Astrocyte of the cerebellum (primary cell): ENCODE measurements at regions not wholly inside any gene's neighbourhood (a gene's known extent, or its start where the extent isn't known, plus 50 kb on each side); places are given as distances from the start of the nearest gene placed in this dataset.
"Not testable (repeated sequence)": the region's sequence is repeated elsewhere in the genome, so short reads cannot be mapped to it uniquely, and the experiment has no call there.

Experiments used
- DNase-seq: peaks from one replicate; pipeline ENCODE4 v3.0.0-alpha.2; 2011; ENCODE audit warnings: low read depth
- H3K4me3 ChIP-seq: 2 replicates; pipeline ENCODE4 v1.5.1; 2011; ENCODE audit warnings: mild to moderate bottlenecking, low read depth, low read length, moderate library complexity
- in situ Hi-C: cut with HindIII; loops from 2 replicates; pipeline ENCODE4 v1.10.0; 2017; ENCODE audit warnings: low sequenced_read_pairs
- TF ChIP-seq, protein P1 (sequence below): IDR thresholded peaks from 2 replicates; pipeline ENCODE4 v1.5.1; 2012; ENCODE audit warnings: low read length, low read depth, moderate library complexity, mild to moderate bottlenecking; ENCODE audit errors: missing control alignments

DNA sequence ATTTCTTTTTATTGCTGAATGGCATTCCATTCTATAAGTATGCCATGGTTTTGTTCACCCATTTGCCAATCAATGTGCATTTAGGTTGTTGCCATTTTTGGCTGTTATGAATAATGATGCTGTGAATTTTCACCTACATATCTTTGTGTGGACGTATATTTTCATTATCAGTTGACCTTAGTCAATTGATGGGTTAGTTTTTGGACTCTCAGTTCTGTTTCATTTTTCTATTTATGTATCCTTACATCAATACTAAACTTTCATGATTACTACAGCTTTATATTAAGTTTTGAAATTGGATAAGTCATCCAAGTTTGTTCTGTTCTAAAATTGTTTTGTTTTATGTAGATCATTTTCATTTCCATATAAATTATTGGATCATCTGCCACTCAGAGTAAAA is 261.9 kb upstream of the CNR1 start:
- in situ Hi-C loops, result no loop called here
- no peak for DNase-seq
- no peak overlapping the region for H3K4me3 ChIP-seq
- TF ChIP-seq, protein P1, sequence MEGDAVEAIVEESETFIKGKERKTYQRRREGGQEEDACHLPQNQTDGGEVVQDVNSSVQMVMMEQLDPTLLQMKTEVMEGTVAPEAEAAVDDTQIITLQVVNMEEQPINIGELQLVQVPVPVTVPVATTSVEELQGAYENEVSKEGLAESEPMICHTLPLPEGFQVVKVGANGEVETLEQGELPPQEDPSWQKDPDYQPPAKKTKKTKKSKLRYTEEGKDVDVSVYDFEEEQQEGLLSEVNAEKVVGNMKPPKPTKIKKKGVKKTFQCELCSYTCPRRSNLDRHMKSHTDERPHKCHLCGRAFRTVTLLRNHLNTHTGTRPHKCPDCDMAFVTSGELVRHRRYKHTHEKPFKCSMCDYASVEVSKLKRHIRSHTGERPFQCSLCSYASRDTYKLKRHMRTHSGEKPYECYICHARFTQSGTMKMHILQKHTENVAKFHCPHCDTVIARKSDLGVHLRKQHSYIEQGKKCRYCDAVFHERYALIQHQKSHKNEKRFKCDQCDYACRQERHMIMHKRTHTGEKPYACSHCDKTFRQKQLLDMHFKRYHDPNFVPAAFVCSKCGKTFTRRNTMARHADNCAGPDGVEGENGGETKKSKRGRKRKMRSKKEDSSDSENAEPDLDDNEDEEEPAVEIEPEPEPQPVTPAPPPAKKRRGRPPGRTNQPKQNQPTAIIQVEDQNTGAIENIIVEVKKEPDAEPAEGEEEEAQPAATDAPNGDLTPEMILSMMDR, result no peak

DNA sequence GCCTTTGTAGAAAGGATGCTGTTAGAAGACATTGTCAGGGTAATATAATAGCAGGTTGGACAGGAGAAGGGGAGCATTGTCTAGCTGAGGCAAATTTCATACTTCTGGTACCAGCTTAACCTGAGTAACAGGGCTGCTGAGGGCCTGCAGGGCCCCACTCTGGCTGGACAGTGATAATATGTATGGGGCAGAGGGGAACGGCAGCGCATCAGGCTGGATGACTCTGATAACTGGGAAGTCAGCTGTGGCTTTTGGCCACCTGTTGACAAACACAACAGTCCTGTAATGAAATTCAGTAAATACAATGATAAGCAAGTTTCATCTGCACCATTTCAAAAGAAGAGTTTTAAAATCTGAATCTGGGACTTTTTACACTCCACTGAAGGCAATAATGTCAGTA is 259.9 kb upstream of the CNR1 start:
- TF ChIP-seq, protein P1, result no peak
- in situ Hi-C loops, result no loop called here
- DNase-seq, result no peak
- H3K4me3 ChIP-seq, result no peak overlapping the region

DNA sequence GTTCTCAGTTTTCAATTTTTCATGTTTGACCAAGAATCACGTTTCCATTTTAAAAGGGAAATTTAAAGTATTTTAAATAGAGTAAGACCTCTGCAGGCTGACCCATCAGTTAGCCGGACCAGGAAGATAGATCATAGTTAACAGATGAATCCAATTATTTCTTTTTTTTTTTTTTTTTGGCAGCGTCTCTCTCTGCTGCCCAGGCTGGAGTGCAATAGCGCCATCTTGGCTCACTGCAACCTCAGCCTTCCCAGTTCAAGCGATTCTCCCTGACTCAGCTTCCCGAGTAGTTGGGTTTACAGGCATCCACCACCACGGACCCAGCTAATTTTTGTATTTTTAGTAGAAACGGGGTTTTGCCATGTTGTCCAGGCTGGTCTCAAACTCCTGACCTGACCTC is 256.7 kb upstream of the CNR1 start:
- TF ChIP-seq, protein P1, result no peak
- DNase-seq, result no peak
- in situ Hi-C loops, result no loop called here
- H3K4me3 ChIP-seq, result no peak overlapping the region

DNA sequence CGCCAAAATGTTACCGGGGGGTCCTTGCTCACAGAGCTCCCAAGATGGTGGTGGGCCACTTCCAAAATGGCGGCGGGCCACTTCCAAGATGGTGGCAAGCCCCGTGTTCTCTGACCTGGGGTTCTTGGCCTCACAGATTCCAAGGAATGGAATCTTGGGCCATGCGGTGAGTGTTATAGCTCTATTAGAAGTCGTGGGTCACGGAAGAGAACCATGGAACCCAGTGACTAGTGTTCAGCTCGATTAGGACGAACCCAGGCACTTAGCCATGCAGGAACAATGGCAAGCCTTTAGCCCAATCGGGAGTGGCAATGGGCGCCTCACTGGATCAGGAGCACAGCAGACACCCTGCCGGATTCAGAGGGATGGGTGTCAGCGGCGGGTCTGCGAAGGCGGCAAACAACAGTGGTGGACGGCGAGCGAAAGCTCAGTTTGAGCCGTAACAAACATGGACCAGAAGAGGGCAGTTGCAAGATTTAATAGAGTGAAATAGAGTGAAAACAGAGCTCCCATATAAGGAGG is 254.9 kb upstream of the CNR1 start:
- DNase-seq, H3K4me3 ChIP-seq, in situ Hi-C loops: not testable (repeated sequence)

DNA sequence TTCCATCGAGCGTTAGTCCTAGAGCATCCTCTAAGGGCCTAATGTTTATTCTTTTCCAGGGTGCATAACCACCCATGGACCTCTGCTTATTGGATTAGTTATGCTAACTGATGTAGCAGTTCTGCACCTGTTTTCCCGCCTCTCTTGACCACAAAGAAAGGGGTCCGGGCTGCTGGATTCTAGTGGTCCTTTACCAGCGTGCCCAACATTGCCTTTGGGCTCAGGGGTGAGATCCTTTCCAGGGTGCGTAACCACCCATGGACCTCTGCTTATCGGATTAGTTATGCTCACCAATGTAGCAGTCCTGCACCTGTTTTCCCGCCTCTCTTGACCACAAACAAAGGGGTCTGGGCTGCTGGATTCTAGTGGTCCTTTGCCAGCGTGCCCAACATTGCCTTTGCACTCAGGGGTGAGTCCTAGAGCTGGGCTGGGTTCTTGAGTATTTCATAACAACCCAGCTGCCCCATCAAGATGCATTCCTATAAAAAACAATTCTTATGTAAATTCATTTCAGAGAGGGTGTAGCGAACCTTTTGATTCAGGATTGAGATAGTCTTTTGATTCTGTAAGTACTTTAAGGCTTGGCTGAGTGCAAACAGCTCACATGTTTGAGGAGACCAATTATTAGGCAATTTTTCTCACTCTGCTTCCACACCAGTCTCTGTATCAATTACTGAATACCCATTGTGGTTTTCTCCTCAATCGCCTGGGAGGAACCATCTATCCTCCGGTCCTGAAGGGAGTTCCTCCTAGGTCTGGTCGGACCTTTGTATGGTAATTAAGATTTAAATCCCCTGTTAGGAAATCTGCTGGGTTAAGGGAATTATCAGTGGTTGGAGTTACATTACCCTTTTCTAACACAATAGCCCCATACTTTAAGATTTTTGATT is 253.0 kb upstream of the CNR1 start:
- DNase-seq, in situ Hi-C loops, H3K4me3 ChIP-seq: not testable (repeated sequence)

DNA sequence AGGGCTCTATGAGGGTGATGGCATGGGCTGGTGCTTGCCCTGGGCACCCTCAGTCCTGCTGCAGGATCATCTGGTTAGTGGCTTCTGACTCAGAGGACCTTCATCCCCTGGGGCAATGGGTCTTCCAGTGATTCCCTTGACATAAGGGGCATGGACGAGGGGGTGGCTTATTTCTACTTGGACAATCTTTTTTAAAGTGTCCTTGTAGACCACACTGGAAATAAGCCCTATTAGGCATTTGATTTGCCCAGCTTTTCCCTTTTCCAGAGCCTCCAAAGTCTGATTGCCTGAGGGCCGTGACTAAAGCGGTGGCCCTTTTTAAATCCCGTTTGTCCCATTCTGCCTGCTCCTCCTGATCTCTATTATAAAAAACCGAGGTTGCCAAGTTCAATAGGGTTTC is 251.2 kb upstream of the CNR1 start:
- H3K4me3 ChIP-seq, in situ Hi-C loops, DNase-seq: not testable (repeated sequence)

DNA sequence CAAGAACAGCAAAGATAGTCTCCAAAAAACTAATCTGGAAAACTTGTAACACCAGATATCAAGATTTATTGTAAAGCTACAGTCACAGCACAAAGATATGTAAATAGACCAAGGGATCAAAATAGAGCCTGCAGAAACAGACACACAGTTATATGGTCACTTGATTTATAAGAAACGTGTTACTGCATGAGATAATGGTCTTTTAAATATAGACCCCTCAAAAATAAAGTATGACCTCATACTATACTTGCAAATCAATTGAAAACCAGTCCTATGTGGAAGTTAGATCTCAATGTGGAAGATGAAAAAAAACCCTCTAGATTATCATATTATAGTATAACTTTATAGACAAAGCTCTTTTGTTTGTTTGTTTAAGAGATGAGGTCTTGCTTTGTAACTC is 247.3 kb upstream of the CNR1 start:
- in situ Hi-C loops, result no loop called here
- no peak overlapping the region for H3K4me3 ChIP-seq
- TF ChIP-seq, protein P1, result no peak
- DNase-seq, result no peak

DNA sequence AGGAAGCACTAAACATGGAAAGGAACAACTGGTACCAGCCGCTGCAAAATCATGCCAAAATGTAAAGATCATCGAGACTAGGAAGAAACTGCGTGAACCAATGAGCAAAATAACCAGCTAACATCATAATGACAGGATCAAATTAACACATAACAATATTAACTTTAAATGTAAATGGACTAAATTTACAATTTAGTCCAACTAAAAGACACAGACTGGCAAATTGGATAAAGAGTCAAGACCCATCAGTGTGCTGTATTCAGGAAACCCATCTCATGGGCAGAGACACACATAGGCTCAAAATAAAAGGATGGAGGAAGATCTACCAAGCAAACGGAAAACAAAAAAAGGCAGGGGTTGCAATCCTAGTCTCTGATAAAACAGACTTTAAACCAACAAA is 242.2 kb upstream of the CNR1 start:
- in situ Hi-C loops, DNase-seq, H3K4me3 ChIP-seq: not testable (repeated sequence)

DNA sequence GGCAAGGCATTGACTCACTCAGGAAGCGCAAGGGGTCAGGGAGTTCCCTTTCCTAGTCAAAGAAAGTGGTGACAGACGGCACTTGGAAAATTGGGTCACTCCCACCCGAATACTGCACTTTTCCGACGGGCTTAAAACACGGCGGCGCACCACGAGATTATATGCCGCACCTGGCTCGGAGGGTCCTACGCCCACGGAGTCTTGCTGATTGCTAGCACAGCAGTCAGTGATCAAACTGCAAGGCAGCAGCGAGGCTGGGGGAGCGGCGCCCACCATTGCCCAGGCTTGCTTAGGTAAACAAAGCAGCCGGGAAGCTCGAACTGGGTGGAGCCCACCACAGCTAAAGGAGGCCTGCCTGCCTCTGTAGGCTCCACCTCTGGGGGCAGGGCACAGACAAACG is 240.5 kb upstream of the CNR1 start:
- DNase-seq, in situ Hi-C loops: not testable (repeated sequence)

More for the DNA sequence above, 240.5 kb upstream of the CNR1 start:
- not testable (repeated sequence) for H3K4me3 ChIP-seq
